OCI-LY7 (cell line): ENCODE measurements at regions not wholly inside any gene's neighbourhood (a gene's known extent, or its start where the extent isn't known, plus 50 kb on each side); places are given as distances from the start of the nearest gene placed in this dataset.

Experiments
- BruUV-seq: library from RNA; stranded (reverse); fragments of 400-500 nt; replicated peaks from 2 replicates; lab custom pipeline; 2021; lab: Mats Ljungman, UMichigan
- CTCF ChIA-PET: fragments of 300-600 bp; sonication (Branson Sonifier 250); formaldehyde crosslinking; loops from one replicate; lab custom pipeline; 2022; ENCODE audit warnings: antibody characterized with exemption; ENCODE audit not compliant: unreplicated experiment; lab: Charles Lee
- POLR2A ChIA-PET: fragments of 300-600 bp; sonication (Branson Sonifier 250); formaldehyde crosslinking; loops from one replicate; lab custom pipeline; 2022; ENCODE audit warnings: antibody characterized with exemption; lab: Charles Lee
- DNase-seq: peaks from one replicate; pipeline ENCODE4 v3.0.0-alpha.2; 2015; ENCODE audit warnings: low spot score
- H2AFZ ChIP-seq: fragments of 200-600 bp; sonication (generic), shearing (Covaris generic); 2 replicates; pipeline ENCODE4 v1.6.1; 2014; ENCODE audit warnings: mild to moderate bottlenecking, antibody characterized with exemption, low read length, moderate library complexity
- H3K27ac ChIP-seq: fragments of 200-600 bp; sonication (generic); 2 replicates; pipeline ENCODE4 v1.5.1; 2014; ENCODE audit warnings: mixed run types, low read depth, mild to moderate bottlenecking, moderate library complexity, low read length, inconsistent platforms; ENCODE audit not compliant: poor library complexity, severe bottlenecking
- H3K36me3 ChIP-seq: fragments of 200-600 bp; sonication (generic); 2 replicates; pipeline ENCODE4 v1.6.1; 2014; ENCODE audit warnings: mild to moderate bottlenecking, antibody characterized with exemption, low read length, moderate library complexity, mixed read lengths; ENCODE audit not compliant: insufficient read depth
- H3K4me1 ChIP-seq: fragments of 200-600 bp; sonication (generic); 2 replicates; pipeline ENCODE4 v1.5.1; 2014; ENCODE audit warnings: mild to moderate bottlenecking, low read length; ENCODE audit not compliant: insufficient read depth, poor library complexity, severe bottlenecking
- H3K4me2 ChIP-seq: fragments of 200-600 bp; sonication (generic); 2 replicates; pipeline ENCODE4 v1.6.1; 2014; ENCODE audit warnings: mild to moderate bottlenecking, low read length
- H3K4me3 ChIP-seq: fragments of 200-600 bp; sonication (generic); 2 replicates; pipeline ENCODE4 v1.5.1; 2014; ENCODE audit warnings: mild to moderate bottlenecking, low read depth, low read length; ENCODE audit not compliant: poor library complexity, severe bottlenecking
- H3K79me2 ChIP-seq: fragments of 200-600 bp; sonication (generic); 2 replicates; pipeline ENCODE4 v1.6.1; 2016; ENCODE audit warnings: low read depth, mild to moderate bottlenecking, low read length, moderate library complexity, mixed read lengths; ENCODE audit not compliant: insufficient read depth
- H3K9me2 ChIP-seq: fragments of 200-600 bp; sonication (generic); 2 replicates; pipeline ENCODE4 v1.6.1; 2016; ENCODE audit warnings: mild to moderate bottlenecking, low read length, mixed read lengths; ENCODE audit not compliant: insufficient read depth
- H3K9me3 ChIP-seq: fragments of 200-600 bp; sonication (generic); 2 replicates; pipeline ENCODE4 v1.6.1; 2014; ENCODE audit warnings: mild to moderate bottlenecking, mixed run types, low read length, mixed read lengths
- H4K20me1 ChIP-seq: fragments of 200-600 bp; sonication (generic); 2 replicates; pipeline ENCODE4 v1.6.1; 2014; ENCODE audit warnings: mild to moderate bottlenecking, antibody characterized with exemption, low read length, moderate library complexity, mixed read lengths; ENCODE audit not compliant: insufficient read depth
- CTCF ChIP-seq: fragments of 200-600 bp; sonication (generic); conservative IDR thresholded peaks from 2 replicates; pipeline ENCODE4 v1.5.1; 2014; ENCODE audit warnings: mild to moderate bottlenecking, antibody characterized with exemption, low read length, moderate library complexity, mixed read lengths
- EZH2phosphoT487 ChIP-seq: fragments of 200-600 bp; sonication (generic); IDR thresholded peaks from 2 replicates; pipeline ENCODE4 v1.6.1; 2018; ENCODE audit warnings: low read depth, borderline replicate concordance, mild to moderate bottlenecking, mixed run types, antibody characterized with exemption, low read length, moderate library complexity, mixed read lengths
- intact Hi-C: fragments of 100-400 bp; cut with micrococcal nuclease; formaldehyde crosslinking; loops from one replicate; pipeline ENCODE4 v1.10.0; 2022; ENCODE audit not compliant: unreplicated experiment

GRCh38 chr2:215803150-215803549 is 210.2 kb downstream of the MREG start:
- ChIA-PET CTCF (no interaction called here), POLR2A (interaction anchor here (0.8 to 1.6 kb wide), 2 partner anchors 9 to 10 kb away, joined by 3 to 4 read pairs; no protein-coding TSS in a partner anchor)
- no TSS peak for BruUV-seq
- H2AFZ ChIP-seq: no peak overlapping the region
- no peaks in the 10 kb centered on the region for H3K79me2 ChIP-seq
- no peaks in the 10 kb centered on the region for H4K20me1 ChIP-seq
- no peak overlapping the region for H3K27ac ChIP-seq
- no peaks in the 10 kb centered on the region for H3K36me3 ChIP-seq
- no peaks in the 10 kb centered on the region for H3K9me2 ChIP-seq
- no peak for DNase-seq
- intact Hi-C loops: no loop called here
- H3K4me3 ChIP-seq: no peak overlapping the region
- no peaks in the 10 kb centered on the region for H3K9me3 ChIP-seq
- no peaks in the 10 kb centered on the region for H3K4me1 ChIP-seq
- no peak for TF ChIP-seq EZH2phosphoT487
- no peak for TF ChIP-seq CTCF
- H3K4me2 ChIP-seq: no peak overlapping the region

GRCh38 chr2:215799194-215799593 is 214.2 kb downstream of the MREG start:
- Histone ChIP-seq H3K36me3 (no peaks in the 10 kb centered on the region), H3K79me2 (no peaks in the 10 kb centered on the region), H4K20me1 (no peaks in the 10 kb centered on the region), H3K9me3 (no peaks in the 10 kb centered on the region), H2AFZ (no peak overlapping the region), H3K4me2 (no peak overlapping the region), H3K4me1 (no peaks in the 10 kb centered on the region), H3K27ac (no peak overlapping the region), H3K4me3 (no peak overlapping the region), H3K9me2 (no peaks in the 10 kb centered on the region)
- intact Hi-C loops: loop anchor here (5.0 kb wide), 1 partner anchor 118 kb away; no protein-coding TSS in a partner anchor
- no peak for TF ChIP-seq EZH2phosphoT487
- no peak for TF ChIP-seq CTCF
- POLR2A ChIA-PET: no interaction called here
- DNase-seq: no peak
- CTCF ChIA-PET: no interaction called here
- no TSS peak for BruUV-seq

- H3K79me2 ChIP-seq: no peaks in the 10 kb centered on the region
- DNase-seq: no peak
- BruUV-seq: no TSS peak
- no peaks in the 10 kb centered on the region for H3K9me3 ChIP-seq
- intact Hi-C loops: loop anchor here (5.0 kb wide), 1 partner anchor 120 kb away; no protein-coding TSS in a partner anchor
- no peaks in the 10 kb centered on the region for H3K36me3 ChIP-seq
- TF ChIP-seq EZH2phosphoT487 (no peak), CTCF (no peak)
- no peak overlapping the region for H3K4me2 ChIP-seq
- no peaks in the 10 kb centered on the region for H3K9me2 ChIP-seq
- H3K27ac ChIP-seq: no peak overlapping the region
- CTCF ChIA-PET: no interaction called here
- H3K4me3 ChIP-seq: no peak overlapping the region
- H3K4me1 ChIP-seq: no peaks in the 10 kb centered on the region
- no peaks in the 10 kb centered on the region for H4K20me1 ChIP-seq
- H2AFZ ChIP-seq: no peak overlapping the region
- POLR2A ChIA-PET: interaction anchor here (0.6 to 1.0 kb wide), 2 partner anchors 13 to 35 kb away, joined by 3 to 4 read pairs; no protein-coding TSS in a partner anchor
These were observed 215.7 kb downstream of the MREG start for GRCh38 chr2:215797676-215798075.
